NT2/D1 (cell line): ENCODE measurements at regions not wholly inside any gene's neighbourhood (a gene's known extent, or its start where the extent isn't known, plus 50 kb on each side); places are given as distances from the start of the nearest gene placed in this dataset.

Source experiments
- SUZ12 ChIP-seq: IDR thresholded peaks from 2 replicates; pipeline ENCODE4 v1.6.1; 2011; ENCODE audit not compliant: insufficient read length, insufficient read depth; ENCODE audit errors: extremely low read depth
- YY1 ChIP-seq: IDR thresholded peaks from 2 replicates; pipeline ENCODE4 v1.6.1; 2011; ENCODE audit not compliant: insufficient read length, insufficient read depth
- ZNF274 ChIP-seq: IDR thresholded peaks from 2 replicates; pipeline ENCODE4 v1.6.1; 2011; ENCODE audit warnings: mild to moderate bottlenecking, low read depth, low read length

DNA sequence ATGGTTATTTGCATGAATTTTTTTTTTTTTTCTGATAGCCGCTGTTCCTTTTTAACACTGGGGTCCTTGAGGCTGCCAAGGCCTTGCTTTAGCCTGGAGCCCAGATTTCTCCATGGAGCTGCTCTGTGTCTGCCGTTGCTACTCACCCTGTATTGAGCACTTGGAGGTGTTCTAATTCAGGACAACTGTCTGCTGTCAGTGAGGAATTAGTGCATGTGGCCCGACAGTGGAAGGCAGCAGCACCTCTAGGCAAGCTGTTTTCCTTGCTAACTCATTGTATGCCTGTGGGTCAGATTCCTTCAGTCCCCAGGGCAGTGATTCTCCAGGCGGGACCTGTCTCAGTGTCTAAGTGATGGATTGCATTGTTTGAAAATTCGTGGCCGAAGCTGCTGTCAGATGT is 147.7 kb upstream of the DPP10 start:
- TF ChIP-seq YY1 (no peak), ZNF274 (no peak), SUZ12 (no peak)
